ENCODE measurements at regions not wholly inside any gene's neighbourhood (a gene's known extent, or its start where the extent isn't known, plus 50 kb on each side); places are given as distances from the start of the nearest gene placed in this dataset.

GRCh38 chr7:46237466-46237865 lies 316.4 kb upstream of the IGFBP3 start:
- Histone ChIP-seq H3K9ac (replicated peaks in 1 of 4; ENCODE audit: extremely low read depth in 1 of 4, low read depth in 3 of 4, low read length in 3 of 4) (no peak overlapping the region), H3K18ac (ENCODE audit: extremely low read depth, low read length) (no peak overlapping the region), H4K5ac (ENCODE audit: insufficient read length, low read depth, low read length) (no peak overlapping the region), H3K14ac (ENCODE audit: insufficient read length) (no peak overlapping the region), H2BK12ac (ENCODE audit: low read depth, low read length) (no peak overlapping the region), H3K56ac (replicated peaks; ENCODE audit: insufficient read length, low read depth, low read length) (no peak overlapping the region), H3K23me2 (ENCODE audit: low read depth, low read length) (no peaks in the 10 kb centered on the region), H2BK120ac (replicated peaks; ENCODE audit: low read depth, low read length) (no peak overlapping the region), H4K20me1 (replicated peaks in 1 of 2; ENCODE audit: control insufficient read depth in 1 of 2, insufficient read depth in 2 of 2, low read length in 2 of 2) (no peaks in the 10 kb centered on the region), H3K36me3 (ENCODE audit: control insufficient read depth in 2 of 4, insufficient read depth in 4 of 4, low read length in 3 of 4) (no peaks in the 10 kb centered on the region), H3K23ac (ENCODE audit: insufficient read length) (no peak overlapping the region), H3K79me2 (ENCODE audit: control insufficient read depth in 1 of 2, insufficient read depth in 2 of 2, low read length in 2 of 2) (no peaks in the 10 kb centered on the region), H2BK15ac (ENCODE audit: low read length) (no peak overlapping the region), H2BK20ac (ENCODE audit: low read length) (no peak overlapping the region), H3K4me1 (replicated peaks in 1 of 4; ENCODE audit: control insufficient read depth in 3 of 4, insufficient read depth in 4 of 4, low read length in 3 of 4) (no peaks in the 10 kb centered on the region), H3K27ac (ENCODE audit: low read depth, low read length) (no peak overlapping the region), H4K91ac (replicated peaks; ENCODE audit: insufficient read length, low read length) (no peak overlapping the region), H3K9me3 (ENCODE audit: insufficient read depth in 2 of 2, low read depth in 1 of 2, low read length in 1 of 2) (no peaks in the 10 kb centered on the region), H2AK5ac (ENCODE audit: low read depth, low read length) (no peak overlapping the region), H2BK5ac (ENCODE audit: low read depth, low read length) (no peak overlapping the region), H3K4ac (replicated peaks; ENCODE audit: insufficient read length, low read depth, low read length) (no peak overlapping the region), H3K4me2 (ENCODE audit: insufficient read depth in 1 of 2, low read depth in 2 of 2, low read length in 2 of 2) (no peak overlapping the region), H3K27me3 (replicated peaks in 1 of 4; ENCODE audit: control insufficient read depth in 3 of 4, extremely low read depth in 1 of 4, insufficient read depth in 3 of 4, low read length in 3 of 4) (no peaks in the 10 kb centered on the region), H3K4me3 (ENCODE audit: extremely low read depth in 1 of 4, insufficient read depth in 2 of 4, low read depth in 3 of 4, low read length in 4 of 4) (no peak overlapping the region), H2AFZ (ENCODE audit: low read length) (no peak overlapping the region), H4K8ac (ENCODE audit: extremely low read depth, insufficient read depth, low read length) (no peak overlapping the region), H3K79me1 (ENCODE audit: low read depth, low read length) (no peaks in the 10 kb centered on the region)
- 96% methylated on average over 1 of the region's 1 CpG; no CpG with 5 or more reads in 1 of the 2 experiments for WGBS, 2 experiments (ENCODE audit: extremely low coverage in 1 of 2, insufficient coverage in 1 of 2, insufficient read length in 1 of 2, insufficient replicate concordance in 2 of 2, low coverage in 1 of 2, low lambda C conversion rate in 2 of 2, missing lambda C conversion rate in 1 of 2)
- CTCF ChIA-PET (ENCODE audit: partially characterized antibody), result interaction anchor here (0.6 kb wide), 1 partner anchor 45 kb away, joined by 3 read pairs; no protein-coding TSS in a partner anchor
- DNase-seq (ENCODE audit: low read depth in 1 of 2, low spot score in 2 of 2), result no peak
- POLR2A ChIA-PET (ENCODE audit: partially characterized antibody), result no interaction called here
- no peak for FAIRE-seq
- TF ChIP-seq RBBP5 (IDR thresholded peaks at IDR 0.05; ENCODE audit: borderline replicate concordance, low read depth, low read length) (no peak), CHD2 (IDR thresholded peaks at IDR 0.05; ENCODE audit: low read length) (no peak), JUN (IDR thresholded peaks at IDR 0.05; ENCODE audit: low read depth, low read length) (no peak), SRF (IDR thresholded peaks at IDR 0.05; ENCODE audit: low read depth, low read length) (no peak), CBX8 (IDR thresholded peaks at IDR 0.05; ENCODE audit: borderline replicate concordance, low read depth, low read length) (no peak)

All from H1 (cell line).